Colonic mucosa (tissue), 4 donors: ENCODE measurements at regions not wholly inside any gene's neighbourhood (a gene's known extent, or its start where the extent isn't known, plus 50 kb on each side); places are given as distances from the start of the nearest gene placed in this dataset.

ENCODE experiments used
- DNase-seq: peaks from one replicate; pipeline ENCODE4 v3.0.0-alpha.2; 2020
- H3K27ac ChIP-seq: fragments of 200-600 bp; one replicate; pipeline ENCODE4 v1.8.0; 2021
- H3K27me3 ChIP-seq: fragments of 200-600 bp; one replicate; pipeline ENCODE4 v1.8.0; 2021
- H3K36me3 ChIP-seq: fragments of 200-600 bp; one replicate; pipeline ENCODE4 v1.8.0; 2021
- H3K4me1 ChIP-seq: fragments of 200-600 bp; one replicate; pipeline ENCODE4 v1.8.0; 2021; ENCODE audit warnings: mild to moderate bottlenecking
- H3K4me3 ChIP-seq: fragments of 200-600 bp; one replicate; pipeline ENCODE4 v1.8.0; 2021
- H3K9ac ChIP-seq, 2 donors: one replicate each; pipeline ENCODE4 v1.7.0; 2013; ENCODE audit warnings: control low read depth in 2 of 2, low read depth in 2 of 2, low read length in 2 of 2
- H3K9me3 ChIP-seq: fragments of 200-600 bp; one replicate; pipeline ENCODE4 v1.8.0; 2021
- CTCF ChIP-seq: fragments of 200-600 bp; IDR thresholded peaks from one replicate; pipeline ENCODE4 v1.8.0; 2022; ENCODE audit warnings: antibody characterized with exemption, mild to moderate bottlenecking
- intact Hi-C: fragments of 100-400 bp; cut with DNase I; formaldehyde crosslinking; loops from one replicate; pipeline ENCODE4 v1.14.1; 2022
- donor health status: healthy.
- donor health status: DM: no; HTN: no; CAD: no.
- donor health status: DM: no; HTN: no; CAD: no.

- no peak for DNase-seq
- Histone ChIP-seq H3K36me3 (no peaks in the 10 kb centered on the region), H3K9ac (no peak overlapping the region), H3K27me3 (no peaks in the 10 kb centered on the region), H3K27ac (no peak overlapping the region), H3K4me1 (no peaks in the 10 kb centered on the region), H3K9me3 (no peaks in the 10 kb centered on the region), H3K4me3 (no peak overlapping the region)
- no peak for TF ChIP-seq CTCF
- intact Hi-C loops = no loop called here
These were observed 124.3 kb upstream of the RAB12 start for GRCh38 chr18:8484951-8485350.

- no peak overlapping the region for H3K4me3 ChIP-seq
- H3K36me3 ChIP-seq = no peaks in the 10 kb centered on the region
- no peak overlapping the region for H3K27ac ChIP-seq
- no peak for TF ChIP-seq CTCF
- intact Hi-C loops = no loop called here
- H3K4me1 ChIP-seq = no peaks in the 10 kb centered on the region
- no peaks in the 10 kb centered on the region for H3K9me3 ChIP-seq
- no peak for DNase-seq
- no peaks in the 10 kb centered on the region for H3K27me3 ChIP-seq
- H3K9ac ChIP-seq = no peak overlapping the region
These were observed 119.5 kb upstream of the RAB12 start for GRCh38 chr18:8489761-8490160.

GRCh38 chr18:8491516-8491915 lies 117.7 kb upstream of the RAB12 start:
- Histone ChIP-seq H3K4me3 (no peak overlapping the region), H3K9me3 (no peaks in the 10 kb centered on the region), H3K9ac (no peak overlapping the region), H3K4me1 (no peaks in the 10 kb centered on the region), H3K27me3 (no peaks in the 10 kb centered on the region), H3K27ac (no peak overlapping the region), H3K36me3 (no peaks in the 10 kb centered on the region)
- DNase-seq = no peak
- no peak for TF ChIP-seq CTCF
- intact Hi-C loops = no loop called here

- Histone ChIP-seq H3K36me3 (no peaks in the 10 kb centered on the region), H3K4me3 (no peak overlapping the region), H3K4me1 (no peaks in the 10 kb centered on the region), H3K27me3 (no peaks in the 10 kb centered on the region), H3K27ac (no peak overlapping the region), H3K9ac (no peak overlapping the region), H3K9me3 (no peaks in the 10 kb centered on the region)
- DNase-seq = no peak
- intact Hi-C loops = no loop called here
- no peak for TF ChIP-seq CTCF
These were observed 116.1 kb upstream of the RAB12 start for GRCh38 chr18:8493141-8493540.

- H3K4me1 ChIP-seq = no peaks in the 10 kb centered on the region
- intact Hi-C loops = no loop called here
- no peak overlapping the region for H3K27ac ChIP-seq
These were observed 113.1 kb upstream of the RAB12 start for GRCh38 chr18:8496186-8496585.

More at GRCh38 chr18:8496186-8496585, 113.1 kb upstream of the RAB12 start:
- Histone ChIP-seq H3K9ac (no peak overlapping the region), H3K4me3 (no peak overlapping the region), H3K36me3 (no peaks in the 10 kb centered on the region), H3K9me3 (no peaks in the 10 kb centered on the region), H3K27me3 (no peaks in the 10 kb centered on the region)
- no peak for DNase-seq
- TF ChIP-seq CTCF = no peak
